H1 (cell line): ENCODE measurements at regions not wholly inside any gene's neighbourhood (a gene's known extent, or its start where the extent isn't known, plus 50 kb on each side); places are given as distances from the start of the nearest gene placed in this dataset. TPM values are rescaled to one million over a fixed set of nuclear protein-coding genes. Genes with fewer than 3 reads are reported as not detected.
"Not testable (repeated sequence)": the region's sequence is repeated elsewhere in the genome, so short reads cannot be mapped to it uniquely, and the experiment has no call there.

Source experiments
- CTCF ChIA-PET: fragments of 300-600 bp; sonication (Branson Sonifier 250); formaldehyde crosslinking; loops from one replicate; lab custom pipeline; 2021; ENCODE audit not compliant: partially characterized antibody; lab: Charles Lee
- POLR2A ChIA-PET: fragments of 300-600 bp; sonication (Branson Sonifier 250); formaldehyde crosslinking; loops from one replicate; lab custom pipeline; 2021; ENCODE audit warnings: inconsistent platforms; ENCODE audit not compliant: partially characterized antibody; lab: Charles Lee
- DNase-seq, 2 experiments: peaks; one replicate each; pipeline versions ENCODE4 v3.0.0 to v3.0.0-alpha.2; 2010 to 2022; ENCODE audit warnings: low spot score in 2 of 2, low read depth in 1 of 2, mixed read lengths in 1 of 2
- FAIRE-seq: peaks from 2 replicates; lab custom pipeline; 2011; peaks lifted over from hg19 to GRCh38; lab: Jason Lieb, UNC
- H2AFZ ChIP-seq: 2 replicates; pipeline ENCODE4 v1.8.1; 2012; ENCODE audit warnings: low read length, inconsistent platforms
- H2AK5ac ChIP-seq: 2 replicates; pipeline ENCODE4 v1.6.1; 2013; ENCODE audit warnings: low read depth, low read length
- H2BK120ac ChIP-seq: replicated peaks from 2 replicates; pipeline ENCODE3; 2013; ENCODE audit warnings: low read depth, low read length, inconsistent platforms
- H2BK12ac ChIP-seq: 2 replicates; pipeline ENCODE4 v1.6.1; 2013; ENCODE audit warnings: low read depth, low read length
- H2BK15ac ChIP-seq: 2 replicates; pipeline ENCODE4 v1.6.1; 2013; ENCODE audit warnings: low read length
- H2BK20ac ChIP-seq: 2 replicates; pipeline ENCODE4 v1.6.1; 2013; ENCODE audit warnings: low read length
- H2BK5ac ChIP-seq: 2 replicates; pipeline ENCODE4 v1.6.1; 2013; ENCODE audit warnings: low read depth, low read length
- H3K14ac ChIP-seq: 2 replicates; pipeline ENCODE4 v1.6.1; 2013; ENCODE audit warnings: inconsistent platforms; ENCODE audit not compliant: insufficient read length
- H3K18ac ChIP-seq: 2 replicates; pipeline ENCODE4 v1.6.1; 2013; ENCODE audit warnings: low read length; ENCODE audit errors: extremely low read depth
- H3K23ac ChIP-seq: 2 replicates; pipeline ENCODE4 v1.6.1; 2013; ENCODE audit warnings: inconsistent platforms; ENCODE audit not compliant: insufficient read length
- H3K23me2 ChIP-seq: 2 replicates; pipeline ENCODE4 v1.6.1; 2013; ENCODE audit warnings: low read depth, low read length
- H3K27ac ChIP-seq: 2 replicates; pipeline ENCODE4 v1.6.1; 2011; ENCODE audit warnings: low read depth, low read length, inconsistent platforms
- H3K27me3 ChIP-seq, 4 experiments: replicated peaks in 1 of 4; 1 replicate in 1 of 4; 2 replicates in 3 of 4; pipeline versions ENCODE4 v1.6.1 to v1.8.1; 2011 to 2013; ENCODE audit warnings: low read length in 3 of 4, mild to moderate bottlenecking in 3 of 4, inconsistent platforms in 2 of 4, mixed read lengths in 2 of 4, moderate library complexity in 1 of 4; ENCODE audit not compliant: control insufficient read depth in 3 of 4, insufficient read depth in 3 of 4; ENCODE audit errors: extremely low read depth in 1 of 4
- H3K36me3 ChIP-seq, 4 experiments: 2 replicates each; pipeline versions ENCODE4 v1.6.1 to v1.8.1; 2011 to 2013; ENCODE audit warnings: mild to moderate bottlenecking in 4 of 4, low read length in 3 of 4, moderate library complexity in 2 of 4, control low read depth in 1 of 4, inconsistent platforms in 1 of 4; ENCODE audit not compliant: insufficient read depth in 4 of 4, control insufficient read depth in 2 of 4
- H3K4ac ChIP-seq: replicated peaks from 2 replicates; pipeline ENCODE3; 2013; ENCODE audit warnings: low read length, low read depth, mixed read lengths, inconsistent platforms; ENCODE audit not compliant: insufficient read length
- H3K4me1 ChIP-seq, 4 experiments: replicated peaks in 1 of 4; 1 replicate in 1 of 4; 2 replicates in 3 of 4; pipeline versions ENCODE4 v1.6.1 to v1.8.1; 2011 to 2013; ENCODE audit warnings: low read length in 3 of 4, inconsistent platforms in 2 of 4, mixed read lengths in 1 of 4; ENCODE audit not compliant: insufficient read depth in 4 of 4, control insufficient read depth in 3 of 4
- H3K4me2 ChIP-seq, 2 experiments: 2 replicates each; pipeline versions ENCODE4 v1.6.1 to v1.8.1; 2011 to 2013; ENCODE audit warnings: low read depth in 2 of 2, low read length in 2 of 2, control low read depth in 1 of 2, inconsistent platforms in 1 of 2, mild to moderate bottlenecking in 1 of 2; ENCODE audit not compliant: insufficient read depth in 1 of 2
- H3K4me3 ChIP-seq, 4 experiments: fragments of 200-600, 300-600 bp in 1 of 4; sonication (generic), shearing (Covaris generic), sonication (Bioruptor Twin) in 1 of 4; 2 replicates each; pipeline versions ENCODE4 v1.5.1 to v1.8.1; 2011 to 2016; ENCODE audit warnings: low read length in 4 of 4, low read depth in 3 of 4, control low read depth in 2 of 4, inconsistent platforms in 2 of 4, mild to moderate bottlenecking in 2 of 4, mixed read lengths in 1 of 4, moderate library complexity in 1 of 4; ENCODE audit not compliant: insufficient read depth in 2 of 4; ENCODE audit errors: extremely low read depth in 1 of 4
- H3K56ac ChIP-seq: replicated peaks from 2 replicates; pipeline ENCODE3; 2013; ENCODE audit warnings: low read depth, mild to moderate bottlenecking, mixed read lengths, low read length, inconsistent platforms; ENCODE audit not compliant: insufficient read length
- H3K79me1 ChIP-seq: 2 replicates; pipeline ENCODE4 v1.6.1; 2013; ENCODE audit warnings: low read depth, low read length, control low read depth
- H3K79me2 ChIP-seq, 2 experiments: 2 replicates each; pipeline versions ENCODE4 v1.6.1 to v1.8.1; 2012 to 2013; ENCODE audit warnings: low read length in 2 of 2, mild to moderate bottlenecking in 2 of 2, inconsistent platforms in 1 of 2; ENCODE audit not compliant: insufficient read depth in 2 of 2, control insufficient read depth in 1 of 2
- H3K9ac ChIP-seq, 4 experiments: replicated peaks in 1 of 4; 1 replicate in 1 of 4; 2 replicates in 3 of 4; pipeline versions ENCODE4 v1.6.1 to v1.8.1; 2011 to 2013; ENCODE audit warnings: low read depth in 3 of 4, low read length in 3 of 4, control low read depth in 2 of 4, mild to moderate bottlenecking in 2 of 4, moderate library complexity in 2 of 4, inconsistent platforms in 1 of 4; ENCODE audit errors: extremely low read depth in 1 of 4
- H3K9me3 ChIP-seq, 2 experiments: 2 replicates each; pipeline versions ENCODE4 v1.6.1 to v1.8.1; 2012 to 2013; ENCODE audit warnings: mild to moderate bottlenecking in 2 of 2, moderate library complexity in 2 of 2, control low read depth in 1 of 2, inconsistent platforms in 1 of 2, low read depth in 1 of 2, low read length in 1 of 2, mixed read lengths in 1 of 2; ENCODE audit not compliant: insufficient read depth in 2 of 2
- H4K20me1 ChIP-seq, 2 experiments: replicated peaks in 1 of 2; 2 replicates each; pipeline versions ENCODE3 to v1.8.1; 2011 to 2013; ENCODE audit warnings: inconsistent platforms in 2 of 2, low read length in 2 of 2, mild to moderate bottlenecking in 1 of 2; ENCODE audit not compliant: insufficient read depth in 2 of 2, control insufficient read depth in 1 of 2
- H4K5ac ChIP-seq: 2 replicates; pipeline ENCODE4 v1.6.1; 2013; ENCODE audit warnings: low read length, low read depth, mixed read lengths, inconsistent platforms; ENCODE audit not compliant: insufficient read length
- H4K8ac ChIP-seq: 2 replicates; pipeline ENCODE4 v1.8.0; 2013; ENCODE audit warnings: mild to moderate bottlenecking, moderate library complexity, low read length, inconsistent platforms; ENCODE audit not compliant: insufficient read depth; ENCODE audit errors: extremely low read depth
- H4K91ac ChIP-seq: replicated peaks from 2 replicates; pipeline ENCODE3; 2013; ENCODE audit warnings: low read length, mixed read lengths, inconsistent platforms; ENCODE audit not compliant: insufficient read length
- WGBS, 2 experiments: shearing (Covaris generic) in 1 of 2; methylation state at CpG; one replicate each; pipeline versions ENCODE4 v1.1.6 to v1.1.7; 2013 to 2015; ENCODE audit warnings: low lambda C conversion rate in 2 of 2, mixed read lengths in 2 of 2, inconsistent platforms in 1 of 2, low coverage in 1 of 2, missing lambda C conversion rate in 1 of 2; ENCODE audit not compliant: insufficient replicate concordance in 2 of 2, insufficient coverage in 1 of 2, insufficient read length in 1 of 2; ENCODE audit errors: extremely low coverage in 1 of 2, missing lambda C conversion rate in 1 of 2; 5-methylcytosine and 5-hydroxymethylcytosine counted together
- small RNA-seq: library from polyadenylated mRNA; stranded (forward); fragments of <200 nt; extraction: miRNeasy Mini kit (QIAGEN cat#:217004); gene quantifications from one replicate; pipeline ENCODE3, GENCODE V24; 2013; ENCODE audit not compliant: insufficient read depth

DNA sequence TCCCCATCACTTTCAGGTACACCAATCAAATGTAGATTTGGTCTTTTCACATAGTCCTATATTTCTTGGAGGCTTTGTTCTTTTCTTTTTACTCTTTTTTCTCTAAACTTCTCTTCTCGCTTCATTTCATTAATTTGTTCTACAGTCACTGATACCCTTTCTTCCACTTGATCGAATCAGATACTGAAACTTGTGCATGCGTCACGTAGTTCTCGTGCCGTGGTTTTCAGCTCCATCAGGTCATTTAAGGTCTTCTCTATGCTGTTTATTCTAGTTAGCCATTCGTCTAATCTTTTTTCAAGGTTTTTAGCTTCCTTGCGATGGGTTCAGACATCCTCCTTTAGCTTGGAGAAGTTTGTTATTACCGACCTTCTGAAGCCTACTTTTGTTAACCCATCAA is 70.6 kb downstream of the DLEU7 start:
- H3K14ac ChIP-seq, H3K79me1 ChIP-seq, H2BK15ac ChIP-seq, H3K4me3 ChIP-seq, H2BK120ac ChIP-seq, H3K4me1 ChIP-seq, H3K18ac ChIP-seq, H4K5ac ChIP-seq, H3K56ac ChIP-seq, H3K23ac ChIP-seq, H2BK5ac ChIP-seq, H3K27me3 ChIP-seq, H4K8ac ChIP-seq, H3K9me3 ChIP-seq, H2AFZ ChIP-seq, H2BK20ac ChIP-seq, DNase-seq, H2BK12ac ChIP-seq, H3K79me2 ChIP-seq, H3K27ac ChIP-seq, H3K4me2 ChIP-seq, H3K36me3 ChIP-seq, FAIRE-seq, H2AK5ac ChIP-seq, H4K91ac ChIP-seq, H4K20me1 ChIP-seq, H3K23me2 ChIP-seq, H3K4ac ChIP-seq, H3K9ac ChIP-seq, CTCF ChIA-PET: not testable (repeated sequence)
- 93% methylated on average over 9 of the region's 9 CpGs; no CpG with 5 or more reads in 1 of the 2 experiments for WGBS, 2 experiments
- POLR2A ChIA-PET = interaction anchor here (1.0 kb wide), 1 partner anchor 9 kb away, joined by 3 read pairs; no protein-coding TSS in a partner anchor

Small RNA genes in the stretch of these regions (small RNA-seq; reads per million reads assigned to genes)
- not detected for gene RF02109
- gene RF02110 = not detected
